GM23248 (cell line): ENCODE measurements at regions not wholly inside any gene's neighbourhood (a gene's known extent, or its start where the extent isn't known, plus 50 kb on each side); places are given as distances from the start of the nearest gene placed in this dataset.

Source experiments
- EZH2 ChIP-seq: fragments of 200-600 bp; sonication (generic); IDR thresholded peaks from 2 replicates; pipeline ENCODE4 v1.6.1; 2018; ENCODE audit warnings: antibody characterized with exemption, mild to moderate bottlenecking; ENCODE audit not compliant: insufficient read depth, poor library complexity, severe bottlenecking
- EZH2phosphoT487 ChIP-seq: fragments of 200-600 bp; sonication (generic); IDR thresholded peaks from 2 replicates; pipeline ENCODE4 v1.6.1; 2018; ENCODE audit warnings: antibody characterized with exemption, moderate library complexity, mild to moderate bottlenecking, low read depth; ENCODE audit not compliant: insufficient read depth

DNA sequence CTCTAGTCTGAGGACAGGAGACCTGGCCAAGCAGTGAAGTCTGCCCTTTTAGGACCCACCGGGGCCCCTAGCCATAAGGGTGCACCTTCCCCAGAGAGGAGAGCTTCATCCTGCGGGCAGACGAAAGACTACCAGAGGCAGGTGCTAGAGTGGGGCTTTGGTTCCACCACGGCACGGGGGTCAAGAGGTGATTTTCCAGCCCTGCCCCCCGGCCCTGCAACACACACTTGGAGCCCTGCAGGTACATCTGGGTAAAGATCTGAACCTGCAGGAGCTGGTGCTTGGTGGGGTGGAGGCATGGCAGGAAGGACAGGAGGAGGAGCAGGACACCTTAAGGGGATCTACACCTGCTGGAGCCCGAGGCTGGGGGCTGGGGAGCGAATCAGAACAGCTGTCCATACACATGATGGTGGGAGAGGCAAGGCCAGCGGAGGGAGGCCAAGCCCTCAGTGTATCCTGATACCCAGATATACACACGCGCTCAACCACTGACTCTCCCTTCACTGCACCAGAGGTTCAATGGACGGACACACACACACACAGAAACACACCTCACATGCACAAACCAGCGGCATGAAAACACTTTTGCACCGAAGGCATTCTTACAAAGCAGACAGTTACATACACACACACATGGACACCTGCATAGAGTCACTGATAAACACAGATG lies 98.4 kb upstream of the MVB12B start:
- TF ChIP-seq EZH2phosphoT487: no peak
- TF ChIP-seq EZH2: no peak
